ENCODE measurements at regions not wholly inside any gene's neighbourhood (a gene's known extent, or its start where the extent isn't known, plus 50 kb on each side); places are given as distances from the start of the nearest gene placed in this dataset.

DNA sequence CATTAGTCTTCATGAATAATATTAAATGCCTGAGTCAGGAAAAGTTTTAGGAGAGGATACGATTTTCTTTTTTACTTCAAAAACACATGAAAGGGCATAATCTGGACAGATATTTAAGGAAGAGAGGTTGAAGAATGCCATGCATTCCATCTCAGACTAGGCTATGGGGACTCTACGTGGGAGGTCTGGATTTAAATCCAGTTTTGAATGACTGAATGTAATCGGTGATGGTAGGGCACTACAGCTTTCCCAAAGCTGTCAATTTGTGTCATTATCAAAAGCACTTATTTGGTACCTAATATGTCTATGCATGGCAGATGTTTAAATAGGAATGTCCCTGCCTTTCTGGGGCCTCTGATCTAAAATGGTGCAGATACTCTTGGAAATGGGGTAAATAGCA is 59.3 kb upstream of the RPL34 start:
- no peaks in the 10 kb centered on the region for H3K79me2 ChIP-seq (ENCODE audit: control insufficient read depth, insufficient read depth, low read length)
- ChIA-PET CTCF (interaction anchor here (1.2 to 2.3 kb wide), 2 partner anchors 531 to 542 kb away, joined by 3 to 7 read pairs; no protein-coding TSS in a partner anchor), POLR2A (no interaction called here)
- no peaks in the 10 kb centered on the region for H3K27me3 ChIP-seq (ENCODE audit: control insufficient read depth in 2 of 2, insufficient read depth in 2 of 2, low read length in 2 of 2)
- intact Hi-C loops (cut with micrococcal nuclease) (no loop called here), dilution Hi-C loops (cut with MboI; ENCODE audit: extremely low pct_ligation_motif_present, low sequenced_read_pairs) (no loop called here)
- no peaks in the 10 kb centered on the region for H3K4me1 ChIP-seq (ENCODE audit: control insufficient read depth, extremely low read depth, insufficient read depth, low read length)
- H3K4me3 ChIP-seq (replicated peaks in 1 of 3; ENCODE audit: insufficient read depth in 1 of 3, low read depth in 1 of 3, low read length in 3 of 3), result no peak overlapping the region
- no peaks in the 10 kb centered on the region for H3K36me3 ChIP-seq (ENCODE audit: control insufficient read depth in 2 of 2, extremely low read depth in 1 of 2, insufficient read depth in 2 of 2, low read length in 2 of 2)
- BruUV-seq (replicated peaks), result no TSS peak
- no peaks in the 10 kb centered on the region for H4K20me1 ChIP-seq (replicated peaks; ENCODE audit: control insufficient read depth, extremely low read depth, insufficient read depth, low read length)
- no peak overlapping the region for H2AFZ ChIP-seq (ENCODE audit: low read depth, low read length)
- H3K27ac ChIP-seq (ENCODE audit: insufficient read depth, low read depth, low read length), result no peak overlapping the region
- H3K9ac ChIP-seq (replicated peaks; ENCODE audit: extremely low read depth, insufficient read depth, low read length), result no peak overlapping the region
- TF ChIP-seq POLR2AphosphoS5 (IDR thresholded peaks at IDR 0.05; ENCODE audit: insufficient read depth, low read depth, low read length) (no peak), POLR2A (IDR thresholded peaks at IDR 0.05; ENCODE audit: low read depth, low read length) (no peak), EZH2 (IDR thresholded peaks at IDR 0.05; ENCODE audit: borderline replicate concordance, low read depth, low read length, severe bottlenecking) (no peak), GATA2 (IDR thresholded peaks at IDR 0.05; ENCODE audit: insufficient read depth, insufficient read length, low read depth, low read length) (no peak)
- TF ChIP-seq, protein P1, sequence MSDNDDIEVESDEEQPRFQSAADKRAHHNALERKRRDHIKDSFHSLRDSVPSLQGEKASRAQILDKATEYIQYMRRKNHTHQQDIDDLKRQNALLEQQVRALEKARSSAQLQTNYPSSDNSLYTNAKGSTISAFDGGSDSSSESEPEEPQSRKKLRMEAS (IDR thresholded peaks at IDR 0.05; ENCODE audit: insufficient read depth, insufficient read length), result no peak
- H3K9me1 ChIP-seq (replicated peaks; ENCODE audit: control insufficient read depth, extremely low read depth, insufficient read depth, low read length), result no peaks in the 10 kb centered on the region
- DNase-seq (ENCODE audit: low read depth, low spot score) (no peak), FAIRE-seq (no peak)
- H3K9me3 ChIP-seq (replicated peaks; ENCODE audit: control insufficient read depth, insufficient read depth, low read length), result no peaks in the 10 kb centered on the region
- H3K4me2 ChIP-seq (ENCODE audit: insufficient read depth, low read length), result no peak overlapping the region

DNA sequence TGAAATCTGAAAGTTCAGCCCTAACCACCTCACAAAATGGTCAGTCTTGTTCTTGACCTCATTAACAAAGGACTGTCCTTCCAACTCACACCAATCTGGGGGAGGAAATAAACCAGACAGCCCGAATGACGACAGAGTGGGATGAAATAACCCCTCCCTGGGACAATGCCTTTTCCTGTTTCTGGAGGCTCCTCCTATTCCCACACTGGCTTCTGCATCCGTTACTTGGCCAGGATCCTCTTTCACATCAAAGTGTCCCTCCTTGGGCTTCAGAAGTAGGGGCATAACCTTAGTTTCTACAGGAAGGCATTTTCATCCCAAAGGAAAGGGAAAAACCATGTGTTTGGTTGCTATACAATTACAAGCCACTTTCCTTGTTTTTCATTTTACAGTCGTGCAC is 59.8 kb upstream of the RPL34 start:
- TF ChIP-seq POLR2AphosphoS5 (IDR thresholded peaks at IDR 0.05; ENCODE audit: insufficient read depth, low read depth, low read length) (no peak), FOS (IDR thresholded peaks at IDR 0.05; ENCODE audit: borderline replicate concordance, insufficient read depth, low read length) (no peak), GATA2 (IDR thresholded peaks at IDR 0.05; ENCODE audit: insufficient read depth, insufficient read length, low read depth, low read length) (no peak), MYC (IDR thresholded peaks at IDR 0.05; ENCODE audit: low read depth, low read length) (no peak), EZH2 (IDR thresholded peaks at IDR 0.05; ENCODE audit: borderline replicate concordance, low read depth, low read length, severe bottlenecking) (no peak)
- TF ChIP-seq, protein P1 (IDR thresholded peaks at IDR 0.05; ENCODE audit: insufficient read depth, insufficient read length), result no peak
- Histone ChIP-seq H3K4me3 (replicated peaks in 1 of 3; ENCODE audit: insufficient read depth in 1 of 3, low read depth in 1 of 3, low read length in 3 of 3) (no peak overlapping the region), H2AFZ (ENCODE audit: low read depth, low read length) (peak overlapping the region; percentile 44), H3K27ac (ENCODE audit: insufficient read depth, low read depth, low read length) (no peak overlapping the region), H3K36me3 (ENCODE audit: control insufficient read depth in 2 of 2, extremely low read depth in 1 of 2, insufficient read depth in 2 of 2, low read length in 2 of 2) (no peaks in the 10 kb centered on the region), H3K9ac (replicated peaks; ENCODE audit: extremely low read depth, insufficient read depth, low read length) (no peak overlapping the region), H3K9me1 (replicated peaks; ENCODE audit: control insufficient read depth, extremely low read depth, insufficient read depth, low read length) (no peaks in the 10 kb centered on the region), H3K4me1 (ENCODE audit: control insufficient read depth, extremely low read depth, insufficient read depth, low read length) (no peaks in the 10 kb centered on the region), H4K20me1 (replicated peaks; ENCODE audit: control insufficient read depth, extremely low read depth, insufficient read depth, low read length) (no peaks in the 10 kb centered on the region), H3K4me2 (ENCODE audit: insufficient read depth, low read length) (no peak overlapping the region), H3K79me2 (ENCODE audit: control insufficient read depth, insufficient read depth, low read length) (no peaks in the 10 kb centered on the region), H3K9me3 (replicated peaks; ENCODE audit: control insufficient read depth, insufficient read depth, low read length) (no peaks in the 10 kb centered on the region), H3K27me3 (ENCODE audit: control insufficient read depth in 2 of 2, insufficient read depth in 2 of 2, low read length in 2 of 2) (peaks cover 0 to 3% of the 10 kb centered on the region in 2 experiments)
- peak; percentile 38 for DNase-seq (ENCODE audit: low read depth, low spot score)
- CTCF ChIA-PET, result interaction anchor here (1.2 to 2.3 kb wide), 3 partner anchors 11 to 542 kb away, joined by 3 to 15 read pairs (median 7); no protein-coding TSS in a partner anchor
- no TSS peak for BruUV-seq (replicated peaks)
- intact Hi-C loops (cut with micrococcal nuclease) (no loop called here), dilution Hi-C loops (cut with MboI; ENCODE audit: extremely low pct_ligation_motif_present, low sequenced_read_pairs) (no loop called here)
- POLR2A ChIA-PET, result no interaction called here
- peak; percentile 76 for FAIRE-seq

Data from endothelial cell of umbilical vein (primary cell).